LNCaP clone FGC (cell line): ENCODE measurements at regions not wholly inside any gene's neighbourhood (a gene's known extent, or its start where the extent isn't known, plus 50 kb on each side); places are given as distances from the start of the nearest gene placed in this dataset.

ENCODE experiments used
- DNase-seq: peaks from one replicate; pipeline ENCODE4 v3.0.0-alpha.2; 2011; ENCODE audit warnings: low read depth
- H3K4me3 ChIP-seq: 2 replicates; pipeline ENCODE4 v1.5.1; 2011; ENCODE audit warnings: mild to moderate bottlenecking, low read depth, low read length, control low read depth
- TF ChIP-seq, protein P1 (sequence below): IDR thresholded peaks from 2 replicates; pipeline ENCODE4 v1.5.1; 2012; ENCODE audit warnings: mild to moderate bottlenecking; ENCODE audit not compliant: control insufficient read depth, insufficient read depth; ENCODE audit errors: extremely low read depth

- H3K4me3 ChIP-seq = no peak overlapping the region
- TF ChIP-seq, protein P1, sequence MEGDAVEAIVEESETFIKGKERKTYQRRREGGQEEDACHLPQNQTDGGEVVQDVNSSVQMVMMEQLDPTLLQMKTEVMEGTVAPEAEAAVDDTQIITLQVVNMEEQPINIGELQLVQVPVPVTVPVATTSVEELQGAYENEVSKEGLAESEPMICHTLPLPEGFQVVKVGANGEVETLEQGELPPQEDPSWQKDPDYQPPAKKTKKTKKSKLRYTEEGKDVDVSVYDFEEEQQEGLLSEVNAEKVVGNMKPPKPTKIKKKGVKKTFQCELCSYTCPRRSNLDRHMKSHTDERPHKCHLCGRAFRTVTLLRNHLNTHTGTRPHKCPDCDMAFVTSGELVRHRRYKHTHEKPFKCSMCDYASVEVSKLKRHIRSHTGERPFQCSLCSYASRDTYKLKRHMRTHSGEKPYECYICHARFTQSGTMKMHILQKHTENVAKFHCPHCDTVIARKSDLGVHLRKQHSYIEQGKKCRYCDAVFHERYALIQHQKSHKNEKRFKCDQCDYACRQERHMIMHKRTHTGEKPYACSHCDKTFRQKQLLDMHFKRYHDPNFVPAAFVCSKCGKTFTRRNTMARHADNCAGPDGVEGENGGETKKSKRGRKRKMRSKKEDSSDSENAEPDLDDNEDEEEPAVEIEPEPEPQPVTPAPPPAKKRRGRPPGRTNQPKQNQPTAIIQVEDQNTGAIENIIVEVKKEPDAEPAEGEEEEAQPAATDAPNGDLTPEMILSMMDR = no peak
- no peak for DNase-seq
Observed at GRCh38 chr4:144449611-144450010, 196.3 kb upstream of the HHIP start.

- TF ChIP-seq, protein P1 = no peak
- no peak for DNase-seq
- H3K4me3 ChIP-seq = no peak overlapping the region
Observed at GRCh38 chr4:144450526-144450925, 195.4 kb upstream of the HHIP start.

GRCh38 chr4:144451766-144452450 is 194.0 kb upstream of the HHIP start:
- TF ChIP-seq, protein P1 = no peak
- no peak for DNase-seq
- no peak overlapping the region for H3K4me3 ChIP-seq

GRCh38 chr4:144456196-144456595 is 189.8 kb upstream of the HHIP start:
- TF ChIP-seq, protein P1 = no peak
- no peak for DNase-seq
- H3K4me3 ChIP-seq = no peak overlapping the region

DNA sequence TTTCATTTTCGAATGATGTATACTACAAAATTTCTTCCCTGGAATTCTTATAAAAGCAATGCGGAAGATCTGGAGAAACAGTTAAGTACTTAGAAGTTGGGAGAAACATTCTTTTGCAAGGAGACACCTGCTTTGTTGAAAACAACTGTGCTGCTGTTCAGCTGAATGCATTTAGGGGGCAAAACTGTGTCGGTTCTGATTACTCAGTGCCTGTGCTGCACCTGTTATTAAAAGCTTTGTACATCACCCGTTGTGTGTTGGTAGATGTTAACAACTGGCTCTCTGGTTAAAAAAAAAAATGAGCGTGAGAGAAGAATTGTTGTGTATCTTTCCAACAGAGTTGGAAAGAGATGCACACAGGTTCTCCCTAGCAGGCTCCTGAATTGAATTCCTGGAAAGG is 184.1 kb upstream of the HHIP start:
- TF ChIP-seq, protein P1 = no peak
- H3K4me3 ChIP-seq = no peak overlapping the region
- no peak for DNase-seq

DNA sequence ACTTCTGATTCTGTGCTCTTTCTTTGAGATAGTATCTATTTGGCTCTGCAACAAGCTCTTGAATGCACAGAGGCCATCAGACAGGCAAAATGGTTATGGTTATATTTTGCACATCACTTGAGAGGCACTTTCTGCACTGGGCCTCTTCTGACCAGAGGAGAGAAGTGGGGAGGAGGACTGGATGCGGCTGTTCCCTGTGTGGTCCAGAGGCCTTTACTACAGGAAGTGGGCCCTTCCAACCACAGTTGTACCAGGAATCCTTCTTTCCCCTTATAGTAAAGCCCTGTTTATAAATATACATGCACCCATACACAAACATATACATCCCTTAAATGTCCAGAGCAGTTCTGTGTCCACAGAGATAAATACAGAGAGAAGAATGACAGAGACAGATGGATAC is 182.7 kb upstream of the HHIP start:
- TF ChIP-seq, protein P1 = no peak
- H3K4me3 ChIP-seq = no peak overlapping the region
- no peak for DNase-seq

- no peak for DNase-seq
- H3K4me3 ChIP-seq = no peak overlapping the region
- TF ChIP-seq, protein P1 = no peak
Observed at GRCh38 chr4:144463896-144464295, 182.1 kb upstream of the HHIP start.
